ENCODE measurements at regions not wholly inside any gene's neighbourhood (a gene's known extent, or its start where the extent isn't known, plus 50 kb on each side); places are given as distances from the start of the nearest gene placed in this dataset.
"Not testable (repeated sequence)": the region's sequence is repeated elsewhere in the genome, so short reads cannot be mapped to it uniquely, and the experiment has no call there.

DNA sequence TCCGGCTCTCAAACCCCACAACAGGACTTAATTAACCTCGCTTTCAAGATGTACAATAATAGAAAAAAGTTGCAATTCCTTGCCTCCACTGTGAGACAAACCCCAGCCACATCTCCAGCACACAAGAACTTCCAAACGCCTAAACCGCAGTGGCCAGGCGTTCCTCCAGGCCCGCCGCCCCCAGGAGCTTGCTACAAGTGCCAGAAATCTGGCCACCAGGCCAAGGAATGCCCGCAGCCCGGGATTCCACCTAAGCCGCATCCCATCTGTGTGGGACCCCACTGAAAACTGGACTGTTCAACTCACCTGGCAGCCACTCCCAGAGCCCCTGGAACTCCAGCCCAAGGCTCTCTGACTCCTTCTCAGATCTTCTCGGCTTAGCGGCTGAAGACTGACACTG lies 262.5 kb downstream of the SMARCA2 start:
- DNase-seq (ENCODE audit: low read depth in 2 of 2): not testable (repeated sequence)

GRCh38 chr9:2279138-2279537 lies 264.0 kb downstream of the SMARCA2 start:
- DNase-seq (ENCODE audit: low read depth in 2 of 2): not testable (repeated sequence)

DNA sequence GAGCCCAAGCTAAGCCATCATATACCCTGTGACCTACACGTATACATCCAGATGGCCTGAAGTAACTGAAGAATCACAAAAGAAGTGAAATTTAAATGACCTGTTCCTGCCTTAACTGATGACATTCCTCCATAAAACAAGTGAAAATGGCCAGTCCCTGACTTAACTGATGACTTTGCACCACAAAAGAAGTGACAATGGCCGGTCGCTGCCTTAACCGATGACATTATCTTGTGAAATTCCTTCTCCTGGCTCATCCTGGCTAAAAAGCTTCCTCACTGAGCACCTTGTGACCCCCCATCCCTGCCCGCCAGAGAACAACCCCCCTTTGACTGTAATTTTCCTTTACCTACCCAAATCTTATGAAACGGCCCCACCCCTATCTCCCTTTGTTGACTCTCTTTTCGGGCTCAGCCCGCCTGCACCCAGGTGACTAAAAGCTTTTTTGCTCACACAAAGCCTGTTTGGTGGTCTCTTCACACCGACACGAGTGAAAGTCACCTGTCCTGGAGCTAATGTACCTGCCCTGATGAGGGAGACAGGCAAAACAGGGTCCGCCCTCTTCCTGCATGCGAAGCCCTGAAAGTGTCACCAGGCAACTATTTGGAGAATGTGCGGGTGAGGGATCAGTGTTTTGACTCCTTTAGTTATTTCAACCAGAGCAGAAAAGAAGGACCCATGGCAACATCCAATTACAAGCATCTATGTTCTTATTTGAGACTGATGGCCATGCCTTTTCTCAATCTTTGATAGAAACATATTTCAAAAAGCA lies 266.1 kb downstream of the SMARCA2 start:
- DNase-seq (ENCODE audit: low read depth in 2 of 2): no peak

GRCh38 chr9:2281803-2282185 lies 266.6 kb downstream of the SMARCA2 start:
- no peak for DNase-seq (ENCODE audit: low read depth in 2 of 2)

- DNase-seq (ENCODE audit: low read depth in 2 of 2): no peak
Measured at GRCh38 chr9:2284770-2285169, 269.6 kb downstream of the SMARCA2 start.

DNA sequence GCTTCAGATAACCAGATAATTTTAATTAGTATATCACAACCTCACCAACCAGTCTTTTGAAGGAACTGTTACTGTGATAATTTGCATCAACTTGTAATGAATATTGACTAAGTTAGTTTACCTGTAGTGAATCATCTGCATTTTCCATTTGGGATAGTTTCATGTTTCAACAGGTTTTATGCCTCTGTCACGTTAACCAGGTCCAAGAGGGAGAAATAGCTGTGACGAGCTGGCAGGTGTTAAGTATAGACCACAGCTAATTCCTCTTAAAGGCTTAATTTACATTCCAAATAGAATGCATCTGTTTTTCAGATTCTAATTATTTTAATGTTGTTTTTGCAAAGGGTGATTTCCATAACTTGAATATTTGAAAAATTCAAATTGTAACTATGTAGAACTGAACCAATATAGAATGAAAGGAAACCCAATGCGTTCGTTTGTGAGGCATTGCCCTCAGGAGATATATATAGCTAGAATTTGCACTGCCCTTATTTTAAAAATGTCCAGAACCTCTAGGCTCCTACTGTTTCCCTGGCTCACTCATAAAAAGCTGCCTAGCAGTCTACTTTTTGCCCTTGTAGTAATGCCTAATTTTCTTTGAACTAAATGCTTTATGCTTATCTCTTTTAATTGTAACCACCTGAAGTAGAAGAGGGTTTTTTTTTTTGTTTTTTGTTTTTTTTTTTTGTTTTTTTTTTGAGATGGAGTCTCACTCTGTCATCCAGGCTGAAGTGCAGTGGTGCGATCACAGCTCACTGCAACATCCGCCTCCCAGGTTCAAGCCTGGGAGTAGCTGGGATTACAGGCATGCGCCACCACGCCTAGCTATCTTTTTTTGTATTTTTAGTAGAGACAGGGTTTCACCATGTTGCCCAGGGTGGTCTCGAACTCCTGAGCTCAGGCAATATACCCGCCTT lies 270.5 kb downstream of the SMARCA2 start:
- no peak for DNase-seq (ENCODE audit: low read depth in 2 of 2)

DNA sequence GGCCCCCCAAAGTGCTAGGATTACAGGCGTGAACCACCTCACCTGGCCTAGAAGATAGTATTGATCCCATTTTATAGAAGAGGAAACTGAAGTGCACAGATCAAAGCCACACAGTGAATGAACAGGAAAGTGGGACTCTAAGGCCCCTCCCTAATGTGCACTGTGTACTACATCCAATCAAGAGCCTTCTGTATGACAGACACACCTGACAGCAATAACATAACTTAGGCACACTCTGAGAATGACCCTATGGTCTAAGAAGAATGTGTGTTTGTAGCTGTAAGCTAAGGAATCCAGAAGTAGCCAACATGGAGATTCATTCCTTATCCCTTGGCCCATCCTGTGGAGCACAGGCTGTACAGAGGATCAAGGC lies 271.2 kb downstream of the SMARCA2 start:
- no peak for DNase-seq (ENCODE audit: low read depth in 2 of 2)

DNA sequence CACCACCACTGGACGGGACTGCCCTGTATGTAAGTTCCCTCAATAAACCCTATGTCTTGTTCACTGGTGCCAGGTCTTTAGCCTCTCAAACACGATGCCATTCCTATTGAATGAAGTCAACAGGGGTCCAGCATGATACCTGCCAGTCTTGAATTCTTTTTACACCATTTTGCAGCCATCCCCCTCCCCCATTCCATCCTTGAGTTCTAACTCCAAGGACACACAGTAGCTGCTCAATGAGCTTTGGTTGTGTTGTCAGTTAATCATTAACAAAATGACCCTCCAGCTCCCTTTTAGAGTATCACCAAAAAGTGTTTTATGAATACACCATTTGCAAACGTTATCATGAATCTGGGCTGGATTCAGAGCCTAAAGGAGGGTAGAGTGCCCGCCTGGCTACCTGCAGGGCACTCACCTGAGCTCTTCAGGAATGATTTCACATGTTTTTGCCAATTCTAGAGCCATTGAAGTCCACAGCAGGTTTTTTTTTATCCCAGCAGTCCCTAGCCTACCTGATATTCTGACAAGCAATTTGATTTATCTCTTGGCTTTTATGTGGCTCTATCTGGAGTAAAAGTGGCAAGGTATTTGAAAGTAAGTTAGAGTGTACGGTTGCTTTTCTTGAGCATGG lies 271.8 kb downstream of the SMARCA2 start:
- DNase-seq (ENCODE audit: low read depth in 2 of 2): no peak

- no peak for DNase-seq (ENCODE audit: low read depth in 2 of 2)
Measured at GRCh38 chr9:2288309-2288708, 273.2 kb downstream of the SMARCA2 start.

DNA sequence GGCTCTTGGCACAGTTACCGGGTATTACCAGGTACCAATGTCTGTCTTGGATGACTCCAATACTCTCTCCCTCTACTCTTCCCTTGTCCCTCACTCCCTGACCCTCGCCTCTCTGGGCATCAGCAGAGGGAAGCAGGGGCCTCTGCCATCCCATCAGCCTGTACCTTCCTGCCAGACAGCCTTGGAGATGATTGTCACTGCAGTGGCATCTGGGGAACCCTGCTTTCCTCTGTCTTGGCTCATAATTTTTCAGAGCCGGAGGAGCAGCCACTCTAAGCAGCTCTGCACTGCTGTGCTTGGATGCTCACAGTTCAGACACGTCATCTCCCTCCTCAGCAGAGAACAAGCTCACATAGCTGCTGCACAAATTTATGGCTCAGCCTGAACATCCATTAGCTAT lies 274.1 kb downstream of the SMARCA2 start:
- no peak for DNase-seq (ENCODE audit: low read depth in 2 of 2)

- DNase-seq (ENCODE audit: low read depth in 2 of 2): no peak
Measured at GRCh38 chr9:2290382-2290781, 275.2 kb downstream of the SMARCA2 start.

GRCh38 chr9:2291980-2292704 lies 277.0 kb downstream of the SMARCA2 start:
- no peak for DNase-seq (ENCODE audit: low read depth in 2 of 2)

- no peak for DNase-seq (ENCODE audit: low read depth in 2 of 2)
Measured at GRCh38 chr9:2292733-2293132, 277.6 kb downstream of the SMARCA2 start.

- DNase-seq (ENCODE audit: low read depth in 2 of 2): no peak
Measured at GRCh38 chr9:2297771-2298170, 282.6 kb downstream of the SMARCA2 start.

GRCh38 chr9:2298217-2298616 lies 283.1 kb downstream of the SMARCA2 start:
- no peak for DNase-seq (ENCODE audit: low read depth in 2 of 2)

DNA sequence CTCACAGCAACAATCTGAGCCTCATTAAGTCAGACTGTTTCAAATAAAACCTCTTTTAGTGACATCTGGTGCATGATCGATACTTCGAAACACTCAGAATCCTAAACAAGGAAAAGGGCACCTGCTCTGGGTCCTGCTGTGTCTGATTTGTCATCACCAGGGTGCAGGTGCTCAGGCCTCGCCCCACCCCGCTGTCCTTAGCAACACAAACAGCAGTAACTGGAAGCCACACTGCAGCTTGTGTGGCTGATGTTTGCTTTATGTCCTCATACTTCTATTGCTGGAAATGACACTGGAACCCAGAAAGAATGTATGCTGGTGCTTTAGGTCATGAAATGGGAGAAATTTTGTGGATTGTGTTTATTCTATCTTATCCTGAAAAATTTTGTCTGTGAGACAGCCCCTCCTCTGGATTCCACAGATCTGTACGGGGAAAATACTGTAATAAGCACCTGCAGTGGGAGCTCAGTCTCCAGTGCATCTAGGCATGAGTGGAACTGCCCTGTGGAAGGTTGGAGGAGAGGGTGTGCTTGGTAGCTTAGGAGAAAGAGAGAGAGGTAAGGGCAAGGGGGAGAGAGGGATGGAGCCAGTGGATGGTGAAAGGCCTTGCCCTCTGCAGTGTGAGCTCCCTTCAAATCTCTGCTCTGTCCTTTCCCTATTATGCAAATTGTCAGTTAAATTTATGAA lies 284.2 kb downstream of the SMARCA2 start:
- no peak for DNase-seq (ENCODE audit: low read depth in 2 of 2)

DNA sequence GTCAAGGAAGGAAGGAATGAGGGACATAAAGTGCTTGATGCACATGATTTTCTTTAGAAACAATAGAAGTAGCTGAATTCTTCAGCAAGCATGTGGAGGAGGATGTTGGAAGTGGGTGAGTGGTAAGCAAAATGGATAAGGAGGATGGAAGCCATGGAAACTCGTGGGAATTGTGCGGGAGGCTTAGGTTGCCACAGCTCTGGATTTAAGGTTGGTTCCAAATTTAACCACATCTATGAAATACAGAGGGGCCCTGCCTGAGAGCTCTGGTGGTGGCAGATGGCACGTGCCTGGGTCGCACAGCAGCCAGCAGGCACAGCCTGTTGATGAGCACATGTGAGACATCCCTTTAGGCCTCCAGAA lies 284.7 kb downstream of the SMARCA2 start:
- DNase-seq (ENCODE audit: low read depth in 2 of 2): no peak

DNA sequence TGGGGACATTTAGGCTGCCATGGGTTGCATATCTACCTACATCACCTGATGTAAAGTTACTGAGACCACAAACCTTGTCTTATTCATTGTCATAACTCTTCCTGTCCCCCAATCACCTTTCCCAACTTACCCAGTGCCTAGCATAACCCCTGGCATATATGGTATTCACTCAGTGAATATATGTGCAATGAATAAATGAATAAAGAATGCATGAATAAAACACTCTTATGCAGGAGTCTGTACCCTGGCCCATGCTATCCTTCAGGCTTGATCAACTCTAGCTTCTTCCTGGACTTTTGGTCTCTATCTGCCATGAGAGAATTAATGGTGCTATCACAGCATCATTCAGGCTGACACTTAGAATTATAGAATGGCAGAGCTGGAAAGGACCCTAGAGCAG lies 285.2 kb downstream of the SMARCA2 start:
- DNase-seq (ENCODE audit: low read depth in 2 of 2): no peak

GRCh38 chr9:2302606-2303005 lies 287.5 kb downstream of the SMARCA2 start:
- DNase-seq (ENCODE audit: low read depth in 2 of 2): no peak

GRCh38 chr9:2303056-2303455 lies 287.9 kb downstream of the SMARCA2 start:
- no peak for DNase-seq (ENCODE audit: low read depth in 2 of 2)

DNA sequence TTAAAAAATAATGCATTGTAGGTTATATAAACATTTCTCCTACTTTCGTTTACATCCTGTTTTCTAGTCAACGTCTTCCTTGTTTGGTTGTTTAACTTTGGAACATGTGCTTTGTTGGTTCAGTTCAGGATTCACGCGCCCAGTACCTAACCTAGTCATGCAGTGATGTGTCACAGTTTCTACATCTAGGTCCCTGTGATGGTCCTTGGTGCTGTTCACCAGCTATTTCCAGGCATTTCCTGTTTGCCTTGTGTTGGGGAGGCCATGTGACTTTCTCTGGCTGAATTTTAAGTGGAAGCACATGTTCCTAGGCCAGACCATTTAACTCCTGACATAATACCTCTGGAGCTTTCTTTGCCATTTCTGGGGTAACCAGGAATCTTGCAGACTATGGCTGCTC lies 292.3 kb downstream of the SMARCA2 start:
- peak; percentile 35 to 46 for DNase-seq (ENCODE audit: low read depth in 2 of 2)
